Skeletal muscle cell (primary cell): ENCODE measurements at regions not wholly inside any gene's neighbourhood (a gene's known extent, or its start where the extent isn't known, plus 50 kb on each side); places are given as distances from the start of the nearest gene placed in this dataset.
A peak's percentile ranks its signal among the peaks of the same experiment; 100 is the strongest.

Experiments used
- DNase-seq: peaks from one replicate; pipeline ENCODE4 v3.0.0-alpha.2; 2010; ENCODE audit warnings: low read depth
- H3K4me3 ChIP-seq: 2 replicates; pipeline ENCODE4 v1.5.1; 2011; ENCODE audit warnings: low read depth, mild to moderate bottlenecking, control low read depth, low read length, moderate library complexity

GRCh38 chr14:28542040-28542439 lies 224.5 kb upstream of the FOXG1 start:
- peak; percentile 75 for DNase-seq
- no peak overlapping the region for H3K4me3 ChIP-seq

GRCh38 chr14:28565345-28565744 lies 201.2 kb upstream of the FOXG1 start:
- no peak overlapping the region for H3K4me3 ChIP-seq
- DNase-seq = no peak

GRCh38 chr14:28570391-28570790 lies 196.2 kb upstream of the FOXG1 start:
- no peak overlapping the region for H3K4me3 ChIP-seq
- DNase-seq = no peak

GRCh38 chr14:28571636-28572035 lies 195.0 kb upstream of the FOXG1 start:
- DNase-seq = no peak
- no peak overlapping the region for H3K4me3 ChIP-seq

- no peak for DNase-seq
- H3K4me3 ChIP-seq = no peak overlapping the region
These were observed 190.1 kb upstream of the FOXG1 start for GRCh38 chr14:28576523-28576922.

- DNase-seq = no peak
- no peak overlapping the region for H3K4me3 ChIP-seq
These were observed 189.4 kb upstream of the FOXG1 start for GRCh38 chr14:28577187-28577586.

GRCh38 chr14:28577711-28578131 lies 188.9 kb upstream of the FOXG1 start:
- peak overlapping the region; percentile 20 for H3K4me3 ChIP-seq

GRCh38 chr14:28584951-28585350 lies 181.6 kb upstream of the FOXG1 start:
- no peak overlapping the region for H3K4me3 ChIP-seq
- DNase-seq = no peak

More at GRCh38 chr14:28577711-28578131, 188.9 kb upstream of the FOXG1 start:
- peak; percentile 39 for DNase-seq

GRCh38 chr14:28589792-28590191 lies 176.8 kb upstream of the FOXG1 start:
- DNase-seq = no peak
- H3K4me3 ChIP-seq = no peak overlapping the region

- no peak overlapping the region for H3K4me3 ChIP-seq
- DNase-seq = peak; percentile 65
These were observed 170.2 kb upstream of the FOXG1 start for GRCh38 chr14:28596391-28596790.

- no peak overlapping the region for H3K4me3 ChIP-seq
- no peak for DNase-seq
These were observed 167.4 kb upstream of the FOXG1 start for GRCh38 chr14:28599191-28599590.

GRCh38 chr14:28599605-28600004 lies 167.0 kb upstream of the FOXG1 start:
- no peak for DNase-seq

GRCh38 chr14:28603606-28604005 lies 163.0 kb upstream of the FOXG1 start:
- H3K4me3 ChIP-seq = no peak overlapping the region
- DNase-seq = peak; percentile 24

More at GRCh38 chr14:28599605-28600004, 167.0 kb upstream of the FOXG1 start:
- no peak overlapping the region for H3K4me3 ChIP-seq

- DNase-seq = no peak
- no peak overlapping the region for H3K4me3 ChIP-seq
These were observed 158.9 kb upstream of the FOXG1 start for GRCh38 chr14:28607661-28608060.

GRCh38 chr14:28608443-28608842 lies 158.1 kb upstream of the FOXG1 start:
- no peak for DNase-seq
- H3K4me3 ChIP-seq = no peak overlapping the region

GRCh38 chr14:28608851-28609828 lies 157.4 kb upstream of the FOXG1 start:
- DNase-seq = no peak
- no peak overlapping the region for H3K4me3 ChIP-seq

GRCh38 chr14:28612414-28612813 lies 154.2 kb upstream of the FOXG1 start:
- H3K4me3 ChIP-seq = no peak overlapping the region
- no peak for DNase-seq

- no peak for DNase-seq
- no peak overlapping the region for H3K4me3 ChIP-seq
These were observed 153.1 kb upstream of the FOXG1 start for GRCh38 chr14:28613532-28613931.

GRCh38 chr14:28626780-28627179 lies 139.8 kb upstream of the FOXG1 start:
- no peak for DNase-seq
- H3K4me3 ChIP-seq = no peak overlapping the region

- DNase-seq = no peak
- no peak overlapping the region for H3K4me3 ChIP-seq
These were observed 137.1 kb upstream of the FOXG1 start for GRCh38 chr14:28629328-28630004.
